Esophagus muscularis mucosa (tissue), 3 donors: ENCODE measurements at regions not wholly inside any gene's neighbourhood (a gene's known extent, or its start where the extent isn't known, plus 50 kb on each side); places are given as distances from the start of the nearest gene placed in this dataset.

Source experiments
- CTCF ChIP-seq, 3 experiments: fragments of 200-600 bp in 2 of 3; fragments of 450-650 bp in 1 of 3; sonication (generic) in 2 of 3; IDR thresholded peaks; one replicate each; pipeline ENCODE4 v1.5.1; 2017 to 2019; ENCODE audit warnings: antibody characterized with exemption in 3 of 3, mild to moderate bottlenecking in 2 of 3, moderate library complexity in 1 of 3
- POLR2A ChIP-seq: fragments of 450-650 bp; IDR thresholded peaks from one replicate; pipeline ENCODE4 v1.6.1; 2017; ENCODE audit warnings: antibody characterized with exemption, moderate library complexity, mild to moderate bottlenecking, low read depth
- POLR2AphosphoS5 ChIP-seq, 2 donors: sonication (generic); formaldehyde crosslinking; IDR thresholded peaks; one replicate each; pipeline ENCODE4 v1.6.1; 2017; ENCODE audit warnings: antibody characterized with exemption in 2 of 2

GRCh38 chr14:106069804-106070625 is 543.6 kb downstream of the TMEM121 start:
- TF ChIP-seq CTCF (IDR thresholded peaks at IDR 0.05) (no peak), POLR2AphosphoS5 (IDR thresholded peaks at IDR 0.05) (no peak), POLR2A (no peak)
